ENCODE measurements at regions not wholly inside any gene's neighbourhood (a gene's known extent, or its start where the extent isn't known, plus 50 kb on each side); places are given as distances from the start of the nearest gene placed in this dataset.

- Histone ChIP-seq H3K56ac (ENCODE audit: extremely low read depth, insufficient read depth, low read length) (no peak overlapping the region), H3K23ac (ENCODE audit: low read depth, low read length) (no peak overlapping the region), H3K9me1 (ENCODE audit: insufficient read depth, low read length) (0 out of 2 replicates have a peak, but pooled peaks cover 2% of the 10 kb centered on the region), H4K8ac (ENCODE audit: low read depth in 2 of 2, low read length in 2 of 2) (no peak overlapping the region), H2BK15ac (ENCODE audit: low read depth, low read length) (no peak overlapping the region), H2BK5ac (ENCODE audit: low read depth, low read length, poor library complexity, severe bottlenecking) (no peak overlapping the region), H3K4me3 (ENCODE audit: insufficient read depth, low read depth, low read length) (no peak overlapping the region), H4K5ac (ENCODE audit: low read depth, low read length) (no peak overlapping the region), H3K14ac (replicated peaks; ENCODE audit: low read depth, low read length) (no peak overlapping the region), H3K18ac (ENCODE audit: low read depth, low read length) (no peak overlapping the region), H3K4ac (ENCODE audit: low read depth, low read length) (no peak overlapping the region), H2AK9ac (replicated peaks; ENCODE audit: low read depth, low read length, poor library complexity) (no peak overlapping the region), H3K79me1 (ENCODE audit: low read depth in 1 of 2, low read length in 2 of 2) (no peaks in the 10 kb centered on the region), H2BK120ac (ENCODE audit: low read depth, low read length) (no peak overlapping the region), H3K4me2 (ENCODE audit: low read depth, low read length) (no peak overlapping the region), H3K9ac (ENCODE audit: low read depth, low read length) (no peak overlapping the region), H3K27ac (ENCODE audit: insufficient read depth, low read length) (no peak overlapping the region), H3K27me3 (ENCODE audit: control insufficient read depth, insufficient read depth, low read length) (no peaks in the 10 kb centered on the region), H2AK5ac (ENCODE audit: low read depth, low read length) (no peak overlapping the region), H3K36me3 (ENCODE audit: control insufficient read depth, insufficient read depth, low read length) (no peaks in the 10 kb centered on the region), H4K91ac (ENCODE audit: insufficient read depth, low read depth, low read length) (no peak overlapping the region), H3K9me3 (ENCODE audit: control insufficient read depth, insufficient read depth, low read length) (no peaks in the 10 kb centered on the region), H2AFZ (replicated peaks; ENCODE audit: low read length, poor library complexity) (no peak overlapping the region), H3K4me1 (ENCODE audit: control insufficient read depth, insufficient read depth, low read length) (peaks cover 5% of the 10 kb centered on the region), H2BK20ac (ENCODE audit: low read depth, low read length) (no peak overlapping the region), H4K20me1 (ENCODE audit: insufficient read depth, low read length) (no peaks in the 10 kb centered on the region)
- TF ChIP-seq CHD1 (IDR thresholded peaks at IDR 0.05; ENCODE audit: low read depth, low read length) = no peak
- no peak for TF ChIP-seq POLR2A (IDR thresholded peaks at IDR 0.05; ENCODE audit: low read depth, low read length)
- TF ChIP-seq SMC3 (IDR thresholded peaks at IDR 0.05; ENCODE audit: low read depth, low read length) = no peak
- TF ChIP-seq FOS (IDR thresholded peaks at IDR 0.05; ENCODE audit: low read depth, low read length) = no peak
- TF ChIP-seq RAD21 (IDR thresholded peaks at IDR 0.05; ENCODE audit: low read length) = no peak
- no peak for TF ChIP-seq MAFK (IDR thresholded peaks at IDR 0.05; ENCODE audit: low read depth, low read length)
- TF ChIP-seq CTCF (conservative IDR thresholded peaks at IDR 0.05; ENCODE audit: low read depth, low read length) = no peak
- TF ChIP-seq RCOR1 (IDR thresholded peaks at IDR 0.05; ENCODE audit: insufficient replicate concordance, low read length) = no peak
- no peak for TF ChIP-seq CEBPB (IDR thresholded peaks at IDR 0.05; ENCODE audit: low read depth, low read length)
- no peak for TF ChIP-seq RFX5 (IDR thresholded peaks at IDR 0.05; ENCODE audit: low read depth, low read length)
- no peak for TF ChIP-seq MAZ (IDR thresholded peaks at IDR 0.05; ENCODE audit: borderline replicate concordance, low read depth, low read length)
- TF ChIP-seq BHLHE40 (IDR thresholded peaks at IDR 0.05; ENCODE audit: low read depth, low read length) = no peak
- no peak for TF ChIP-seq NFE2L2 (IDR thresholded peaks at IDR 0.05; ENCODE audit: low read depth, low read length)
- BruUV-seq (replicated peaks) = no TSS peak
- DNase-seq = no peak
- CTCF ChIA-PET = no interaction called here
- intact Hi-C loops (cut with micrococcal nuclease) = no loop called here
- 93% methylated on average over 4 of the region's 6 CpGs; no CpG with 5 or more reads in 1 of the 2 experiments for WGBS, 2 experiments (ENCODE audit: extremely low coverage in 2 of 2, insufficient read length in 1 of 2)
- in situ Hi-C loops (cut with MboI; ENCODE audit: low sequenced_read_pairs) = no loop called here
- POLR2A ChIA-PET (ENCODE audit: unreplicated experiment) = no interaction called here
- no peak for ATAC-seq (ENCODE audit: low read depth)
- dilution Hi-C loops (cut with HindIII; ENCODE audit: low sequenced_read_pairs, unreplicated experiment) = no loop called here
These were observed 64.1 kb upstream of the RAD23B start for GRCh38 chr9:107218829-107219485.
